Neuronal stem cell (in vitro differentiated cells): ENCODE measurements at regions not wholly inside any gene's neighbourhood (a gene's known extent, or its start where the extent isn't known, plus 50 kb on each side); places are given as distances from the start of the nearest gene placed in this dataset.

Source experiments
- DNase-seq: peaks from one replicate; pipeline ENCODE4 v3.0.0-alpha.2; 2013; ENCODE audit warnings: low spot score
- H2AFZ ChIP-seq: one replicate; pipeline ENCODE4 v1.6.1; 2013; ENCODE audit warnings: mild to moderate bottlenecking, low read length, inconsistent platforms
- H2AK5ac ChIP-seq: 2 replicates; pipeline ENCODE4 v1.6.1; 2013; ENCODE audit warnings: low read depth, mild to moderate bottlenecking, inconsistent platforms, low read length, moderate library complexity, mixed read lengths
- H2BK120ac ChIP-seq: 2 replicates; pipeline ENCODE4 v1.6.1; 2013; ENCODE audit warnings: low read depth, mild to moderate bottlenecking, inconsistent platforms, low read length, moderate library complexity, mixed read lengths
- H2BK12ac ChIP-seq: one replicate; pipeline ENCODE4 v1.6.1; 2013; ENCODE audit warnings: low read length, inconsistent platforms
- H2BK15ac ChIP-seq: 2 replicates; pipeline ENCODE4 v1.6.1; 2013; ENCODE audit warnings: mild to moderate bottlenecking, low read length, inconsistent platforms, mixed read lengths
- H2BK5ac ChIP-seq: one replicate; pipeline ENCODE4 v1.6.1; 2013; ENCODE audit warnings: inconsistent platforms, mild to moderate bottlenecking, low read length, moderate library complexity
- H3K14ac ChIP-seq: one replicate; pipeline ENCODE4 v1.6.1; 2013; ENCODE audit warnings: low read length, inconsistent platforms
- H3K18ac ChIP-seq: 2 replicates; pipeline ENCODE4 v1.6.1; 2013; ENCODE audit warnings: low read length, inconsistent platforms
- H3K23ac ChIP-seq: 2 replicates; pipeline ENCODE4 v1.6.1; 2013; ENCODE audit warnings: low read depth, mild to moderate bottlenecking, mixed read lengths, low read length, inconsistent platforms; ENCODE audit not compliant: poor library complexity
- H3K27ac ChIP-seq: replicated peaks from 3 replicates; pipeline ENCODE4 v1.5.1; 2013; ENCODE audit warnings: low read length, inconsistent platforms
- H3K27me3 ChIP-seq, 3 experiments: 2 replicates each; pipeline ENCODE4 v1.6.1; 2013; ENCODE audit warnings: low read length in 3 of 3, mild to moderate bottlenecking in 2 of 3, inconsistent platforms in 1 of 3, low read depth in 1 of 3, mixed read lengths in 1 of 3, moderate library complexity in 1 of 3; ENCODE audit not compliant: control insufficient read depth in 3 of 3, insufficient read depth in 3 of 3
- H3K36me3 ChIP-seq, 2 donors: replicated peaks in 1 of 2; 2 replicates each; pipeline ENCODE4 v1.6.1; 2013; ENCODE audit warnings: low read length in 2 of 2; ENCODE audit not compliant: control insufficient read depth in 2 of 2, insufficient read depth in 2 of 2
- H3K4ac ChIP-seq: 2 replicates; pipeline ENCODE4 v1.6.1; 2013; ENCODE audit warnings: inconsistent platforms, mild to moderate bottlenecking, low read length, moderate library complexity
- H3K4me1 ChIP-seq, 2 donors: 1 replicate in 1 of 2; 2 replicates in 1 of 2; pipeline ENCODE4 v1.6.1; 2013; ENCODE audit warnings: low read length in 2 of 2, low read depth in 1 of 2; ENCODE audit not compliant: control insufficient read depth in 2 of 2, insufficient read depth in 1 of 2
- H3K4me2 ChIP-seq: one replicate; pipeline ENCODE4 v1.6.1; 2013; ENCODE audit warnings: mild to moderate bottlenecking, low read length, inconsistent platforms; ENCODE audit not compliant: insufficient read depth, poor library complexity, severe bottlenecking
- H3K4me3 ChIP-seq, 2 donors: 2 replicates each; pipeline ENCODE4 v1.5.1; 2013; ENCODE audit warnings: low read length in 2 of 2, mild to moderate bottlenecking in 2 of 2, inconsistent platforms in 1 of 2, moderate library complexity in 1 of 2
- H3K79me1 ChIP-seq: one replicate; pipeline ENCODE4 v1.6.1; 2013; ENCODE audit warnings: low read depth, mild to moderate bottlenecking, inconsistent platforms, low read length, moderate library complexity
- H3K9ac ChIP-seq: one replicate; pipeline ENCODE4 v1.6.1; 2013; ENCODE audit warnings: mild to moderate bottlenecking, low read depth, low read length, inconsistent platforms; ENCODE audit not compliant: poor library complexity
- H3K9me3 ChIP-seq, 2 donors: replicated peaks in 1 of 2; 2 replicates each; pipeline versions ENCODE3 to v1.6.1; 2013; ENCODE audit warnings: low read length in 2 of 2, mild to moderate bottlenecking in 2 of 2, inconsistent platforms in 1 of 2, low read depth in 1 of 2, mixed read lengths in 1 of 2, moderate library complexity in 1 of 2; ENCODE audit not compliant: control insufficient read depth in 2 of 2, insufficient read depth in 1 of 2
- H4K8ac ChIP-seq: one replicate; pipeline ENCODE4 v1.6.1; 2013; ENCODE audit warnings: low read depth, mild to moderate bottlenecking, inconsistent platforms, low read length, moderate library complexity
- H4K91ac ChIP-seq: one replicate; pipeline ENCODE4 v1.6.1; 2013; ENCODE audit warnings: low read length, low read depth, mild to moderate bottlenecking, inconsistent platforms; ENCODE audit not compliant: poor library complexity
- WGBS, 2 donors: extraction: QIAGEN DNeasy Blood & Tissue Kit; methylation state at CpG; one replicate each; pipeline ENCODE4 v1.1.7; 2013; ENCODE audit warnings: missing lambda C conversion rate in 2 of 2, mixed read lengths in 1 of 2; ENCODE audit not compliant: insufficient read length in 2 of 2, insufficient replicate concordance in 1 of 2; ENCODE audit errors: extremely low coverage in 2 of 2; 5-methylcytosine and 5-hydroxymethylcytosine counted together

DNA sequence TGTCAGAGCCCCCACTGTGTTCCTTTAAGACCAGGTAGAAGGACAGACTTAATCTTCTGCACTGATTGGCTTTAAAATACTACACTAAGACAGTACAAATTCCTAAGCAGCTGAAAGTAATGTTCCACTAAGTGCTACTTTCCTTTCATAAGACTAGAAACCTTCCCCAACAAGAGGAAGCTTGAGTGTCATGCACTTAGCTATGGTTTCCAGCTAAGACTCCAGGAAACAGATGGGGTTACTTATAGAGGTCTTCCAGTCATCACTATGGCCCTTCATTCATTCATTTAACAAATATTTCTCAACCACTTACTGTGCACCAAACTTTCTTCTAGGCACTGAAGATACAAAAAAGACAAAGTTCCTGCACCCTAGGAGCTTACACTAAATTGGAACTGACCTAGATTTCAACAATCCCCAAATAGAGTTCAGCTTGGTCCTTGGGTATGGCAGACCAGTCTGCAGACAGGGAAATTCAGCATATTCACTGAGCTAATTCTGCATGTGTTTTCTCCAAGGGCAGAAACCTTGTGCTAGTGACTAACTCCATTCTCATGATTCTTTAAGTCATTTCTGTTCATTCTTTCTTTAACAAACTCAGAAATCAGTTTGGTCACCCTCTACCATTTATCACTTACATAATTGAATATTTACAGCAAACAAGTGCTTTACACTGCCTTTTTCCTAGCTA lies 178.4 kb upstream of the MTNR1B start:
- Histone ChIP-seq H2AFZ (no peak overlapping the region), H4K91ac (no peak overlapping the region), H3K79me1 (no peaks in the 10 kb centered on the region), H3K4me1 (peaks cover 3 to 9% of the 10 kb centered on the region in 2 donors), H3K4ac (no peak overlapping the region), H3K4me3 (no peak overlapping the region), H3K36me3 (peaks cover 2 to 71% of the 10 kb centered on the region in 2 donors), H2BK15ac (no peak overlapping the region), H3K27me3 (no peaks in the 10 kb centered on the region), H3K9ac (no peak overlapping the region), H3K14ac (no peak overlapping the region), H3K27ac (no peak overlapping the region), H3K9me3 (peaks cover 0 to 16% of the 10 kb centered on the region in 2 donors), H3K23ac (no peak overlapping the region), H2BK5ac (no peak overlapping the region), H2BK120ac (no peak overlapping the region), H2BK12ac (no peak overlapping the region), H4K8ac (no peak overlapping the region), H2AK5ac (no peak overlapping the region), H3K4me2 (no peak overlapping the region), H3K18ac (no peak overlapping the region)
- no peak for DNase-seq

DNA sequence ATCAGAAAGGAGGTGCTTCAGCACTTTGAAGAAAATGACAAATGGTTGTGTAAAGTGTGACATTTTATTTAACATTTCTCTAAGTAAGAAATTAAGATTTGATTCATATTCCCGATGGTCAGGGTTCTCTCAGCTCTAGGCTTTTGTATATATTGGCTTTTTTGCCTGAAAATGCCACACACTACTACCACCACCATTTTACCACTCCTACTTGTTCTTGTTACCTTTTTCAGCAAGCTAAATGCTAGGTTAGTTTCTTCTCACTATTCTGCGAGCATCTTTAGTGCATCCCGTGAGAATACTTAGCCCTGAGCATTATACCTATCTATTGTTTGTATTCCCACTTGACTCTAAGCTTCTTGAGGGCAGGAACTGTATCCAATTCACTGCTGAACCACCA lies 177.6 kb upstream of the MTNR1B start:
- Histone ChIP-seq H3K4me3 (no peak overlapping the region), H3K14ac (no peak overlapping the region), H2BK12ac (no peak overlapping the region), H3K4me2 (no peak overlapping the region), H3K79me1 (no peaks in the 10 kb centered on the region), H2AK5ac (no peak overlapping the region), H3K4ac (no peak overlapping the region), H2BK120ac (no peak overlapping the region), H3K27me3 (no peaks in the 10 kb centered on the region), H4K91ac (no peak overlapping the region), H3K9me3 (peaks cover 0 to 16% of the 10 kb centered on the region in 2 donors), H3K27ac (no peak overlapping the region), H3K23ac (no peak overlapping the region), H3K36me3 (peaks cover 2 to 77% of the 10 kb centered on the region in 2 donors), H3K18ac (no peak overlapping the region), H3K4me1 (peaks cover 3 to 9% of the 10 kb centered on the region in 2 donors), H2AFZ (no peak overlapping the region), H3K9ac (no peak overlapping the region), H2BK15ac (no peak overlapping the region), H4K8ac (no peak overlapping the region), H2BK5ac (no peak overlapping the region)
- no CpG with 5 or more reads among the region's 3 CpGs for WGBS, 2 donors
- no peak for DNase-seq

DNA sequence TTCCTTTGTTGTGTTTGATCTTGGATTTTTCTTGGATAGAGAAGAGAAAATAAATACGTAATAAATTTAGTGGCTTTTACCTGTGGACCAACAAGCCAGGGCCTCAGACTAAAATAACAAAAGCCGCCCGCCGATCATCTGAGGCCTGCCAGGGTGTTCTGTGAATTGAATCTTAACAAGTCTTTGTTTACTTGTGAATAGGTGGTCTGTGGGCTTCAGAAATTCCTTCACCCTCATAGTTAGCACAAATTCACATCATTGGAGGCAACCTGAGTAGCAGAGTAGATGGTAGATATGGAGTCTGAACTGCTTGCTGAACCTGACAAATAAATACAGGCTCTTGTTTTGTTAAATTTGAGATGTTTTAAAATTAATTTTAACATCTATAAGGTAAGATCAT lies 176.3 kb upstream of the MTNR1B start:
- Histone ChIP-seq H2AK5ac (no peak overlapping the region), H3K4me3 (no peak overlapping the region)

DNA sequence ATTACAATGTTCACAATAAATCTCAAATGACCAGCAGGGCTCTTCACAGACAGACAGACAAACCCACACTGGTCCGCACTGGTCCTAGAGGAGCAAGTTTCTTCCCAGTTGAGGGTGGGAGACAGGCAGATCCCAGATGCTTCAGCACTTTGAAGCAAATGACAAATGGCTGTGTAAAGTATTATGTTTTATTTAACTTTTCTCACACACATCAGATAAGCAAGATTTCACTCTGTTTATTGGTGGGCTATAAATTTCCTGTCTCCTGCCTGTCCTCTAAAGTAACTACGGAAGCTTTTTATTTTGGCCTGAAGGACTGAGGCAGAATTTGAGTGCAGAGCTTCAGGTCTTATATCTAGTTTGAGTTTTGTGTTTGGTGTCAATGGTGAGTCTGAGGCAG lies 174.7 kb upstream of the MTNR1B start:
- H3K27ac ChIP-seq = no peak overlapping the region
- H2BK15ac ChIP-seq = no peak overlapping the region
- H3K14ac ChIP-seq = no peak overlapping the region
- peaks cover 3 to 9% of the 10 kb centered on the region in 2 donors for H3K4me1 ChIP-seq
- H3K23ac ChIP-seq = no peak overlapping the region
- H3K27me3 ChIP-seq = no peaks in the 10 kb centered on the region
- H3K9me3 ChIP-seq = peaks cover 0 to 20% of the 10 kb centered on the region in 2 donors
- no peak overlapping the region for H2AFZ ChIP-seq
- no peak overlapping the region for H2BK12ac ChIP-seq
- H2BK120ac ChIP-seq = no peak overlapping the region
- no peak overlapping the region for H3K4me3 ChIP-seq
- no peak overlapping the region for H4K8ac ChIP-seq
- no peak overlapping the region for H2AK5ac ChIP-seq
- H2BK5ac ChIP-seq = no peak overlapping the region
- H3K9ac ChIP-seq = no peak overlapping the region
- H3K4ac ChIP-seq = no peak overlapping the region
- H3K18ac ChIP-seq = no peak overlapping the region
- H3K4me2 ChIP-seq = no peak overlapping the region
- no peaks in the 10 kb centered on the region for H3K79me1 ChIP-seq
- WGBS, 2 donors = no CpG with 5 or more reads among the region's 2 CpGs
- DNase-seq = no peak
- H4K91ac ChIP-seq = no peak overlapping the region
- peaks cover 2 to 96% of the 10 kb centered on the region in 2 donors for H3K36me3 ChIP-seq

More for the DNA sequence above, 176.3 kb upstream of the MTNR1B start:
- no peak overlapping the region for H2BK120ac ChIP-seq
- no peak overlapping the region for H3K18ac ChIP-seq
- H3K4ac ChIP-seq = no peak overlapping the region
- H4K91ac ChIP-seq = no peak overlapping the region
- H2BK15ac ChIP-seq = no peak overlapping the region
- no peak overlapping the region for H2AFZ ChIP-seq
- peaks cover 0 to 16% of the 10 kb centered on the region in 2 donors for H3K9me3 ChIP-seq
- WGBS, 2 donors = no CpG with 5 or more reads among the region's 4 CpGs
- no peaks in the 10 kb centered on the region for H3K27me3 ChIP-seq
- H2BK5ac ChIP-seq = no peak overlapping the region
- H3K4me1 ChIP-seq = peaks cover 3 to 9% of the 10 kb centered on the region in 2 donors
- no peak overlapping the region for H3K9ac ChIP-seq
- peaks cover 2 to 90% of the 10 kb centered on the region in 2 donors for H3K36me3 ChIP-seq
- no peak overlapping the region for H4K8ac ChIP-seq
- peak; percentile 15 for DNase-seq
- no peak overlapping the region for H3K23ac ChIP-seq
- peak overlapping the region; percentile 29 for H3K4me2 ChIP-seq
- H3K79me1 ChIP-seq = no peaks in the 10 kb centered on the region
- no peak overlapping the region for H2BK12ac ChIP-seq
- no peak overlapping the region for H3K27ac ChIP-seq
- no peak overlapping the region for H3K14ac ChIP-seq
